ENCODE measurements at regions not wholly inside any gene's neighbourhood (a gene's known extent, or its start where the extent isn't known, plus 50 kb on each side); places are given as distances from the start of the nearest gene placed in this dataset.

- Histone ChIP-seq H4K20me1 (ENCODE audit: control insufficient read depth, extremely low read depth, insufficient read depth, low read length) (no peaks in the 10 kb centered on the region), H3K9ac (ENCODE audit: insufficient read depth, low read length) (no peak overlapping the region), H3K4me3 (replicated peaks in 1 of 4; ENCODE audit: control extremely low read depth in 1 of 4, insufficient read depth in 1 of 4, low read depth in 3 of 4, low read length in 4 of 4) (no peak overlapping the region), H3K4me1 (ENCODE audit: control insufficient read depth, extremely low read depth, insufficient read depth, low read length) (peaks cover 2% of the 10 kb centered on the region), H3K27ac (ENCODE audit: insufficient read depth, low read length) (no peak overlapping the region), H3K27me3 (ENCODE audit: control insufficient read depth, insufficient read depth, low read length) (no peaks in the 10 kb centered on the region), H3K36me3 (ENCODE audit: control insufficient read depth, insufficient read depth, low read length) (no peaks in the 10 kb centered on the region), H3K9me3 (ENCODE audit: control insufficient read depth, insufficient read depth, low read depth, low read length) (no peaks in the 10 kb centered on the region), H2AFZ (ENCODE audit: low read length) (no peak overlapping the region), H3K79me2 (ENCODE audit: control insufficient read depth, insufficient read depth, low read length) (no peaks in the 10 kb centered on the region), H3K4me2 (ENCODE audit: extremely low read depth, insufficient read depth, low read length) (no peak overlapping the region)
- TF ChIP-seq, protein P1, sequence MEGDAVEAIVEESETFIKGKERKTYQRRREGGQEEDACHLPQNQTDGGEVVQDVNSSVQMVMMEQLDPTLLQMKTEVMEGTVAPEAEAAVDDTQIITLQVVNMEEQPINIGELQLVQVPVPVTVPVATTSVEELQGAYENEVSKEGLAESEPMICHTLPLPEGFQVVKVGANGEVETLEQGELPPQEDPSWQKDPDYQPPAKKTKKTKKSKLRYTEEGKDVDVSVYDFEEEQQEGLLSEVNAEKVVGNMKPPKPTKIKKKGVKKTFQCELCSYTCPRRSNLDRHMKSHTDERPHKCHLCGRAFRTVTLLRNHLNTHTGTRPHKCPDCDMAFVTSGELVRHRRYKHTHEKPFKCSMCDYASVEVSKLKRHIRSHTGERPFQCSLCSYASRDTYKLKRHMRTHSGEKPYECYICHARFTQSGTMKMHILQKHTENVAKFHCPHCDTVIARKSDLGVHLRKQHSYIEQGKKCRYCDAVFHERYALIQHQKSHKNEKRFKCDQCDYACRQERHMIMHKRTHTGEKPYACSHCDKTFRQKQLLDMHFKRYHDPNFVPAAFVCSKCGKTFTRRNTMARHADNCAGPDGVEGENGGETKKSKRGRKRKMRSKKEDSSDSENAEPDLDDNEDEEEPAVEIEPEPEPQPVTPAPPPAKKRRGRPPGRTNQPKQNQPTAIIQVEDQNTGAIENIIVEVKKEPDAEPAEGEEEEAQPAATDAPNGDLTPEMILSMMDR (conservative IDR thresholded peaks at IDR 0.05 in 1 of 2, IDR thresholded peaks at IDR 0.05 in 1 of 2; ENCODE audit: low read depth in 1 of 2, low read length in 2 of 2), result no peak
- TF ChIP-seq EZH2 (IDR thresholded peaks at IDR 0.05; ENCODE audit: low read length, missing control alignments), result no peak
- DNase-seq (ENCODE audit: low read depth in 2 of 2), result peak in 1 of 2 donors; percentile 77
These were observed 220.3 kb downstream of the ALDH8A1 start for GRCh38 chr6:134729561-134729960.

DNA sequence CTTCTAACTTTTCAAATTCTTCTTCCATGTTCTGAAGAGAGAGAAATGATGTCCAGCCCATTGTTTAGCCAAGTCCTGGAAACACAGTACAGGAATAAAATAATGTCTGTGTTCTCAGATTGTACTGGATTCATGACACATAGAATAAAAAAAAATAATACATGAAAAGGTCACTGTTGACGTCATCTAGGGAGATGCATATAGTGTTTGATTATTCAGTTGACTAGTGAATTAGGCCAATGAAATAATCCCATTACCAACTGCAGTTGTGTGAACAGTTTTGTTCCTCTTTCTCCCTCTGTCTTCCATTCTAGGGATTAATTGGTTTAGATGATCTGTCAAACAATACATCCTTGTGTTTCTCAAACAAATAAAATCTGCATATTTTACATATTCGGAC is 222.8 kb downstream of the ALDH8A1 start:
- DNase-seq (ENCODE audit: low read depth in 2 of 2), result peak in 1 of 2 donors; percentile 42
- Histone ChIP-seq H3K4me1 (ENCODE audit: control insufficient read depth, extremely low read depth, insufficient read depth, low read length) (peaks cover 8% of the 10 kb centered on the region), H3K27ac (ENCODE audit: insufficient read depth, low read length) (no peak overlapping the region), H3K27me3 (ENCODE audit: control insufficient read depth, insufficient read depth, low read length) (no peaks in the 10 kb centered on the region), H2AFZ (ENCODE audit: low read length) (no peak overlapping the region), H3K79me2 (ENCODE audit: control insufficient read depth, insufficient read depth, low read length) (no peaks in the 10 kb centered on the region), H3K9ac (ENCODE audit: insufficient read depth, low read length) (no peak overlapping the region), H3K36me3 (ENCODE audit: control insufficient read depth, insufficient read depth, low read length) (no peaks in the 10 kb centered on the region), H3K9me3 (ENCODE audit: control insufficient read depth, insufficient read depth, low read depth, low read length) (no peaks in the 10 kb centered on the region), H3K4me3 (replicated peaks in 1 of 4; ENCODE audit: control extremely low read depth in 1 of 4, insufficient read depth in 1 of 4, low read depth in 3 of 4, low read length in 4 of 4) (no peak overlapping the region), H4K20me1 (ENCODE audit: control insufficient read depth, extremely low read depth, insufficient read depth, low read length) (no peaks in the 10 kb centered on the region), H3K4me2 (ENCODE audit: extremely low read depth, insufficient read depth, low read length) (no peak overlapping the region)
- no peak for TF ChIP-seq EZH2 (IDR thresholded peaks at IDR 0.05; ENCODE audit: low read length, missing control alignments)
- TF ChIP-seq, protein P1 (conservative IDR thresholded peaks at IDR 0.05 in 1 of 2, IDR thresholded peaks at IDR 0.05 in 1 of 2; ENCODE audit: low read depth in 1 of 2, low read length in 2 of 2), result no peak

- Histone ChIP-seq H3K9me3 (ENCODE audit: control insufficient read depth, insufficient read depth, low read depth, low read length) (no peaks in the 10 kb centered on the region), H4K20me1 (ENCODE audit: control insufficient read depth, extremely low read depth, insufficient read depth, low read length) (no peaks in the 10 kb centered on the region), H3K4me3 (replicated peaks in 1 of 4; ENCODE audit: control extremely low read depth in 1 of 4, insufficient read depth in 1 of 4, low read depth in 3 of 4, low read length in 4 of 4) (no peak overlapping the region), H3K9ac (ENCODE audit: insufficient read depth, low read length) (no peak overlapping the region), H3K27ac (ENCODE audit: insufficient read depth, low read length) (no peak overlapping the region), H2AFZ (ENCODE audit: low read length) (no peak overlapping the region), H3K36me3 (ENCODE audit: control insufficient read depth, insufficient read depth, low read length) (no peaks in the 10 kb centered on the region), H3K4me2 (ENCODE audit: extremely low read depth, insufficient read depth, low read length) (no peak overlapping the region), H3K27me3 (ENCODE audit: control insufficient read depth, insufficient read depth, low read length) (no peaks in the 10 kb centered on the region), H3K79me2 (ENCODE audit: control insufficient read depth, insufficient read depth, low read length) (no peaks in the 10 kb centered on the region), H3K4me1 (ENCODE audit: control insufficient read depth, extremely low read depth, insufficient read depth, low read length) (peaks cover 11% of the 10 kb centered on the region)
- DNase-seq (ENCODE audit: low read depth in 2 of 2), result no peak
- TF ChIP-seq EZH2 (IDR thresholded peaks at IDR 0.05; ENCODE audit: low read length, missing control alignments), result no peak
- TF ChIP-seq, protein P1 (conservative IDR thresholded peaks at IDR 0.05 in 1 of 2, IDR thresholded peaks at IDR 0.05 in 1 of 2; ENCODE audit: low read depth in 1 of 2, low read length in 2 of 2), result no peak
These were observed 224.3 kb downstream of the ALDH8A1 start for GRCh38 chr6:134725590-134725989.
